NT2/D1 (cell line): ENCODE measurements at regions not wholly inside any gene's neighbourhood (a gene's known extent, or its start where the extent isn't known, plus 50 kb on each side); places are given as distances from the start of the nearest gene placed in this dataset.

Experiments
- DNase-seq: peaks from one replicate; pipeline ENCODE4 v3.0.0-alpha.2; 2011; ENCODE audit warnings: low read depth, low spot score
- H3K27me3 ChIP-seq: 2 replicates; pipeline ENCODE4 v1.6.0; 2011; ENCODE audit warnings: mild to moderate bottlenecking; ENCODE audit not compliant: insufficient read length, insufficient read depth
- H3K36me3 ChIP-seq: 2 replicates; pipeline ENCODE4 v1.6.1; 2011; ENCODE audit warnings: mild to moderate bottlenecking, low read length, mixed read lengths; ENCODE audit not compliant: insufficient read depth, insufficient read length
- H3K4me1 ChIP-seq: 2 replicates; pipeline ENCODE4 v1.5.1; 2011; ENCODE audit not compliant: insufficient read depth, insufficient read length
- H3K4me3 ChIP-seq: 2 replicates; pipeline ENCODE4 v1.5.1; 2011; ENCODE audit warnings: low read depth; ENCODE audit not compliant: insufficient read length
- H3K9ac ChIP-seq: 2 replicates; pipeline ENCODE4 v1.6.0; 2011; ENCODE audit warnings: low read depth; ENCODE audit not compliant: insufficient read length
- H3K9me3 ChIP-seq: 2 replicates; pipeline ENCODE4 v1.5.1; 2011; ENCODE audit warnings: mild to moderate bottlenecking, low read length; ENCODE audit not compliant: insufficient read depth
- SUZ12 ChIP-seq: IDR thresholded peaks from 2 replicates; pipeline ENCODE4 v1.6.1; 2011; ENCODE audit not compliant: insufficient read length, insufficient read depth; ENCODE audit errors: extremely low read depth
- YY1 ChIP-seq: IDR thresholded peaks from 2 replicates; pipeline ENCODE4 v1.6.1; 2011; ENCODE audit not compliant: insufficient read length, insufficient read depth
- ZNF274 ChIP-seq: IDR thresholded peaks from 2 replicates; pipeline ENCODE4 v1.6.1; 2011; ENCODE audit warnings: mild to moderate bottlenecking, low read depth, low read length

- Histone ChIP-seq H3K27me3 (no peaks in the 10 kb centered on the region), H3K4me3 (no peak overlapping the region), H3K36me3 (no peaks in the 10 kb centered on the region), H3K4me1 (no peaks in the 10 kb centered on the region), H3K9me3 (no peaks in the 10 kb centered on the region), H3K9ac (no peak overlapping the region)
- DNase-seq, result no peak
- TF ChIP-seq YY1 (no peak), ZNF274 (no peak), SUZ12 (no peak)
These were observed 542.8 kb downstream of the CDH26 start for GRCh38 chr20:60501048-60501447.

DNA sequence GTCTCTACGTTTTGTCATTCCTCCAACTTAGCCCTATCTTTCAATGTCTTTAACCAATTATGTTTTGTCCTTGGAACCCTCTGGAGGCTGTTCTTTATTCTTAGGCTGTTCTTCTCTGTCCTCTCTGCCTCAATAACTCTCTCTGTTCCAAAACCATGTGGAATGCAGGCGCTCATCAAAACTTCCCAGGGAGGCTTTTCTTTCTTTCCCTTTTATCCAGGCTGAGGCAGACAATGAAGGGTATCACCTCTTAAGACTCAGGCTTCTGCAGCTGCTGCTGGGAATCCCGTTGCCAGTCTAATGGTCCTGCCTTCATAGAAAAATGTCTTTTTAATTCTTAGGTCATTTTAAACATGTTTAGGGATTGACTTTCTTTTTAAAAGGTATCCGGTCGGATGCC, 544.7 kb downstream of the CDH26 start:
- H3K4me1 ChIP-seq, result no peaks in the 10 kb centered on the region
- no peak overlapping the region for H3K4me3 ChIP-seq
- H3K36me3 ChIP-seq, result no peaks in the 10 kb centered on the region
- DNase-seq, result no peak
- no peak overlapping the region for H3K9ac ChIP-seq
- no peaks in the 10 kb centered on the region for H3K27me3 ChIP-seq
- TF ChIP-seq SUZ12 (no peak), YY1 (no peak), ZNF274 (no peak)
- H3K9me3 ChIP-seq, result no peaks in the 10 kb centered on the region

- Histone ChIP-seq H3K4me1 (no peaks in the 10 kb centered on the region), H3K4me3 (no peak overlapping the region), H3K36me3 (no peaks in the 10 kb centered on the region), H3K9ac (no peak overlapping the region), H3K9me3 (no peaks in the 10 kb centered on the region), H3K27me3 (no peaks in the 10 kb centered on the region)
- DNase-seq, result no peak
- no peak for TF ChIP-seq ZNF274
- no peak for TF ChIP-seq YY1
- TF ChIP-seq SUZ12, result no peak
These were observed 547.2 kb downstream of the CDH26 start for GRCh38 chr20:60505423-60505822.

DNA sequence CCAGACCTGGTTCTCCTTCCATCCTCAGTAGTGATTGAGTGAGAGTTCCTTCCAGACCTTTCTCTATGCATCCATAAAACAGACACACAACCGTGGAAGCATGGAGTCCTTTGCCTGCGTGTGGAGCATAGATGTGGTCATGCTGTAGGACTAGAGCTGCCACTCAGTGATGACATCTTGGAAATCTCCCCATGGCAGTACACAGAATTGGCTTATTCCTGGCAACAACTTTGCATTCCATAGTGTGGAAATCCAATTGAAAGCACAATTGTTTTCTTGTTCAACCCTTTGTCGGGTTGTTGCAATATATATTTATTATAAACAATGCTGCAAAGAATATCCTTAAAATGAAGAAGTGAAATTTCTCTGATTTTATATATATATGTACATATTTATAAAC, 547.8 kb downstream of the CDH26 start:
- no peak for TF ChIP-seq SUZ12
- TF ChIP-seq YY1, result no peak
- no peak for TF ChIP-seq ZNF274
- no peaks in the 10 kb centered on the region for H3K36me3 ChIP-seq
- H3K4me3 ChIP-seq, result no peak overlapping the region
- no peaks in the 10 kb centered on the region for H3K4me1 ChIP-seq
- H3K9ac ChIP-seq, result no peak overlapping the region
- DNase-seq, result no peak
- no peaks in the 10 kb centered on the region for H3K27me3 ChIP-seq
- no peaks in the 10 kb centered on the region for H3K9me3 ChIP-seq

DNA sequence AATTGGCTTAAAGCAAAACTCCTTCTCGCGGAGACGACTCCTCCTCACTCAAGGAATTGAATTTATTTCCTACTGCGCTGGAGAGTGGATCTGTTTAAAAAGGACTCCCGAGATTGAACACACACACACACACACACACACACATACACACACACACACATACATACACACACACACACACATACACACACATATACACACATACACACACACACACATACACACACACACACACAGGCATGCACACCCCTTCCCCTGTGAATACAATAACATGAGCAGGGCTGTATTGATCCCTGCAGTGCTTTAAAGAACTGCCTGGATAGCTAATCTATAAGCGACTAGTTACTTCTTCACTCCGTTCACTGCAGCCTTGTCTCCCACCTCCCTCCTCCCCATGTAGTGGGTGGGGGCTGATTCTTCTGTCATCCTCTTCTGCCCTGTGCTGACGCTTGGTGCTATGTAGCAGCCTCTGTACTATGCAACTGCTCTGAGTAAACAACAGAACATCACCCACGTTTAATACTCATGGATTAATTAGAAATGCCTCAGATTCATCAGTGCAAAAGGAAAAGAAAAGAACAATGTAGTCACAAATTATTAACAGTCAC, 549.0 kb downstream of the CDH26 start:
- TF ChIP-seq YY1, result no peak
- TF ChIP-seq ZNF274, result no peak
- no peak for TF ChIP-seq SUZ12
- no peaks in the 10 kb centered on the region for H3K4me1 ChIP-seq
- no peaks in the 10 kb centered on the region for H3K27me3 ChIP-seq
- H3K9me3 ChIP-seq, result no peaks in the 10 kb centered on the region
- H3K36me3 ChIP-seq, result no peaks in the 10 kb centered on the region
- H3K4me3 ChIP-seq, result no peak overlapping the region
- H3K9ac ChIP-seq, result no peak overlapping the region
- DNase-seq, result no peak

GRCh38 chr20:60509407-60509806, 551.2 kb downstream of the CDH26 start:
- H3K27me3 ChIP-seq, result no peaks in the 10 kb centered on the region
- H3K4me3 ChIP-seq, result no peak overlapping the region
- no peak overlapping the region for H3K9ac ChIP-seq
- no peak for DNase-seq
- H3K9me3 ChIP-seq, result no peaks in the 10 kb centered on the region; the same call in 1 of the 2 replicates
- H3K4me1 ChIP-seq, result peaks cover 2% of the 10 kb centered on the region
- TF ChIP-seq YY1 (no peak), ZNF274 (no peak), SUZ12 (no peak)
- no peaks in the 10 kb centered on the region for H3K36me3 ChIP-seq

- H3K4me3 ChIP-seq, result no peak overlapping the region
- no peaks in the 10 kb centered on the region for H3K36me3 ChIP-seq
- DNase-seq, result no peak
- TF ChIP-seq YY1 (no peak), ZNF274 (no peak), SUZ12 (no peak)
- no peaks in the 10 kb centered on the region for H3K27me3 ChIP-seq
- no peaks in the 10 kb centered on the region; the same call in 1 of the 2 replicates for H3K9me3 ChIP-seq
- H3K9ac ChIP-seq, result no peak overlapping the region
- H3K4me1 ChIP-seq, result peaks cover 2% of the 10 kb centered on the region
These were observed 552.1 kb downstream of the CDH26 start for GRCh38 chr20:60510356-60510755.

- peak; percentile 72 for DNase-seq
- Histone ChIP-seq H3K27me3 (no peaks in the 10 kb centered on the region), H3K36me3 (no peaks in the 10 kb centered on the region), H3K9me3 (no peaks in the 10 kb centered on the region; the same call in 1 of the 2 replicates), H3K4me1 (peaks cover 2% of the 10 kb centered on the region), H3K9ac (no peak overlapping the region), H3K4me3 (no peak overlapping the region)
- TF ChIP-seq SUZ12, result no peak
- no peak for TF ChIP-seq ZNF274
- no peak for TF ChIP-seq YY1
These were observed 554.2 kb downstream of the CDH26 start for GRCh38 chr20:60512443-60512842.
